ENCODE measurements at regions not wholly inside any gene's neighbourhood (a gene's known extent, or its start where the extent isn't known, plus 50 kb on each side); places are given as distances from the start of the nearest gene placed in this dataset.

DNA sequence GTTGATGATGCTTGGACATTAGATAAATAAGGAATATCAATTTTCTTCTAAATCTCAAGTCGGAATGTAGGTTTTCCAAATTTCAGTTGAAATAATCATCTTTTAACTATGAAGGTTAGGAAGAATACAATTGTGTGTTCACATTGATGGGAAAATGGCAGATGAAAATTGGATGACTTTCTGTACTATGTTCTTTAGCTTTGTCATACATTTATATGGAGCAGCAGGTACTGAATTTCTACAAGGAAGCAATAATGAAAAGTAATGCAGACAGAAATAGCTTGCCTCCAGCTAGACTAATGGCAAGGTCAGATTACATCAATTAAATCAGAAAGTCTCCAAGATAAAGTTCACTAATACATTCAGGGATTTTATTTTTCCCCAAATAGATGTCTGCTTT, 1423.7 kb upstream of the PCDH20 start:
- no peak overlapping the region for H3K4me2 ChIP-seq (ENCODE audit: low read depth, low read length, poor library complexity, severe bottlenecking)
- 0 out of 2 replicates have a peak, but pooled peaks cover 4% of the 10 kb centered on the region for H3K9me3 ChIP-seq (ENCODE audit: insufficient read depth, low read length)
- H4K20me1 ChIP-seq (ENCODE audit: low read depth, low read length), result no peaks in the 10 kb centered on the region
- no peaks in the 10 kb centered on the region for H3F3A ChIP-seq (ENCODE audit: insufficient read depth)
- TF ChIP-seq EZH2phosphoT487 (conservative IDR thresholded peaks at IDR 0.05; ENCODE audit: low read length), result no peak
- TF ChIP-seq, protein P1, sequence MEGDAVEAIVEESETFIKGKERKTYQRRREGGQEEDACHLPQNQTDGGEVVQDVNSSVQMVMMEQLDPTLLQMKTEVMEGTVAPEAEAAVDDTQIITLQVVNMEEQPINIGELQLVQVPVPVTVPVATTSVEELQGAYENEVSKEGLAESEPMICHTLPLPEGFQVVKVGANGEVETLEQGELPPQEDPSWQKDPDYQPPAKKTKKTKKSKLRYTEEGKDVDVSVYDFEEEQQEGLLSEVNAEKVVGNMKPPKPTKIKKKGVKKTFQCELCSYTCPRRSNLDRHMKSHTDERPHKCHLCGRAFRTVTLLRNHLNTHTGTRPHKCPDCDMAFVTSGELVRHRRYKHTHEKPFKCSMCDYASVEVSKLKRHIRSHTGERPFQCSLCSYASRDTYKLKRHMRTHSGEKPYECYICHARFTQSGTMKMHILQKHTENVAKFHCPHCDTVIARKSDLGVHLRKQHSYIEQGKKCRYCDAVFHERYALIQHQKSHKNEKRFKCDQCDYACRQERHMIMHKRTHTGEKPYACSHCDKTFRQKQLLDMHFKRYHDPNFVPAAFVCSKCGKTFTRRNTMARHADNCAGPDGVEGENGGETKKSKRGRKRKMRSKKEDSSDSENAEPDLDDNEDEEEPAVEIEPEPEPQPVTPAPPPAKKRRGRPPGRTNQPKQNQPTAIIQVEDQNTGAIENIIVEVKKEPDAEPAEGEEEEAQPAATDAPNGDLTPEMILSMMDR (IDR thresholded peaks at IDR 0.05; ENCODE audit: insufficient read depth, low read length, poor library complexity, severe bottlenecking), result no peak
- H3K27ac ChIP-seq (ENCODE audit: low read depth, low read length), result no peak overlapping the region
- no peaks in the 10 kb centered on the region for H3K79me2 ChIP-seq (ENCODE audit: insufficient read depth, low read length)
- no peak overlapping the region for H3K9ac ChIP-seq (ENCODE audit: low read length)
- no peak overlapping the region for H2AFZ ChIP-seq (ENCODE audit: low read depth, low read length, severe bottlenecking)
- H3K9me2 ChIP-seq (replicated peaks; ENCODE audit: insufficient read depth, low read length), result no peaks in the 10 kb centered on the region
- H3K36me3 ChIP-seq (ENCODE audit: low read length), result 0 out of 2 replicates have a peak, but pooled peaks cover 2% of the 10 kb centered on the region
- no peaks in the 10 kb centered on the region for H3K27me3 ChIP-seq (ENCODE audit: low read length)
- H3K4me3 ChIP-seq (ENCODE audit: insufficient read depth, low read length, poor library complexity, severe bottlenecking), result no peak overlapping the region

DNA sequence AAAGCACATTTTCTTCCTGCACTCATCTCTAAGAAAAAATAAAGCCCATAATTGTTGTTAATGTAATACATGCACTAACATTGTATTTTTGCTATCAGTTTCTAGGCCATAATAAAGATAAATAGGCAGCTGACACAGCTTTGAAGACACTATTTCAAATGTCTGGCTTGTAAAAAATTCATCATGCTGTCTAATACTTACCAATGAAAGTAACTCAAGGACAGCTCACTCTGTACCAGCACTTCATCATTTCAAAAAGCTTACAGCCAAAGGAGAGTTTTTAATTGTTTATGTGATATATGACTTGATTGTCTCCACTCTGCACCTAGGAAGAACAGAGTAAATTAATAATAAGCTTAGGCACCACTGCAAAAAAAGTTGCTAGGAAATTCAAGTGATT, 1423.3 kb upstream of the PCDH20 start:
- H3K27ac ChIP-seq (ENCODE audit: low read depth, low read length), result no peak overlapping the region
- 0 out of 2 replicates have a peak, but pooled peaks cover 4% of the 10 kb centered on the region for H3K9me3 ChIP-seq (ENCODE audit: insufficient read depth, low read length)
- TF ChIP-seq EZH2phosphoT487 (conservative IDR thresholded peaks at IDR 0.05; ENCODE audit: low read length), result no peak
- TF ChIP-seq, protein P1 (IDR thresholded peaks at IDR 0.05; ENCODE audit: insufficient read depth, low read length, poor library complexity, severe bottlenecking), result no peak
- no peaks in the 10 kb centered on the region for H4K20me1 ChIP-seq (ENCODE audit: low read depth, low read length)
- no peak overlapping the region for H2AFZ ChIP-seq (ENCODE audit: low read depth, low read length, severe bottlenecking)
- no peaks in the 10 kb centered on the region for H3K79me2 ChIP-seq (ENCODE audit: insufficient read depth, low read length)
- H3K36me3 ChIP-seq (ENCODE audit: low read length), result 0 out of 2 replicates have a peak, but pooled peaks cover 2% of the 10 kb centered on the region
- H3K9ac ChIP-seq (ENCODE audit: low read length), result no peak overlapping the region
- no peaks in the 10 kb centered on the region for H3K9me2 ChIP-seq (replicated peaks; ENCODE audit: insufficient read depth, low read length)
- H3K4me3 ChIP-seq (ENCODE audit: insufficient read depth, low read length, poor library complexity, severe bottlenecking), result no peak overlapping the region
- no peaks in the 10 kb centered on the region for H3K27me3 ChIP-seq (ENCODE audit: low read length)
- H3K4me2 ChIP-seq (ENCODE audit: low read depth, low read length, poor library complexity, severe bottlenecking), result no peak overlapping the region
- no peaks in the 10 kb centered on the region for H3F3A ChIP-seq (ENCODE audit: insufficient read depth)

DNA sequence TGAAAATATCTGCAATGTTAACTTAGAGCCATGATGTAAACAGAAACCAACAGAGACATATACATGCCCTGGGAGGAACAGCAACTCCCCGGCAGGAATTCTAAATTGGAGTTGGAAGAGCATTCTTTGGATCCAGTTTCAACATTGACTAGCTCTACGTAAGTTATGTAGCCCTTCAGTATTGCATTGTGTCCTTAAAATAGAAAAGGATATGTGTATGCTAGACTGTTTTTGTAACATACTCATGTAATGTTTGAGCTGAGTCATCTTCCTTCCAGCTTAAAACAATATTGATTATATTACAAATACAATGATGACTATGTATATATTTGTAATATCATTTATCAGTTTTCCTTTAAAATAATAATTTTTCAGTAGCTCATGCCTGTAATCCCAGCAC, 1422.2 kb upstream of the PCDH20 start:
- Histone ChIP-seq H3K36me3 (ENCODE audit: low read length) (0 out of 2 replicates have a peak, but pooled peaks cover 2% of the 10 kb centered on the region), H3F3A (ENCODE audit: insufficient read depth) (no peaks in the 10 kb centered on the region), H2AFZ (ENCODE audit: low read depth, low read length, severe bottlenecking) (no peak overlapping the region), H3K9me3 (ENCODE audit: insufficient read depth, low read length) (no peaks in the 10 kb centered on the region), H3K27ac (ENCODE audit: low read depth, low read length) (no peak overlapping the region), H3K4me3 (ENCODE audit: insufficient read depth, low read length, poor library complexity, severe bottlenecking) (no peak overlapping the region), H3K4me2 (ENCODE audit: low read depth, low read length, poor library complexity, severe bottlenecking) (no peak overlapping the region), H3K27me3 (ENCODE audit: low read length) (no peaks in the 10 kb centered on the region), H3K79me2 (ENCODE audit: insufficient read depth, low read length) (no peaks in the 10 kb centered on the region), H3K9ac (ENCODE audit: low read length) (no peak overlapping the region), H3K9me2 (replicated peaks; ENCODE audit: insufficient read depth, low read length) (no peaks in the 10 kb centered on the region), H4K20me1 (ENCODE audit: low read depth, low read length) (no peaks in the 10 kb centered on the region)
- TF ChIP-seq, protein P1 (IDR thresholded peaks at IDR 0.05; ENCODE audit: insufficient read depth, low read length, poor library complexity, severe bottlenecking), result no peak
- no peak for TF ChIP-seq EZH2phosphoT487 (conservative IDR thresholded peaks at IDR 0.05; ENCODE audit: low read length)

Data from SU-DHL-6 (cell line).